HG02938 (cell line): ENCODE measurements at regions not wholly inside any gene's neighbourhood (a gene's known extent, or its start where the extent isn't known, plus 50 kb on each side); places are given as distances from the start of the nearest gene placed in this dataset.
"Not testable (repeated sequence)": the region's sequence is repeated elsewhere in the genome, so short reads cannot be mapped to it uniquely, and the experiment has no call there.

ENCODE experiments used
- ATAC-seq: cut with Tn5 transposase; IDR thresholded peaks from one replicate; pipeline ENCODE4 v1.9.1; 2021; ENCODE audit warnings: mild to moderate bottlenecking, moderate library complexity; ENCODE audit not compliant: unreplicated experiment

DNA sequence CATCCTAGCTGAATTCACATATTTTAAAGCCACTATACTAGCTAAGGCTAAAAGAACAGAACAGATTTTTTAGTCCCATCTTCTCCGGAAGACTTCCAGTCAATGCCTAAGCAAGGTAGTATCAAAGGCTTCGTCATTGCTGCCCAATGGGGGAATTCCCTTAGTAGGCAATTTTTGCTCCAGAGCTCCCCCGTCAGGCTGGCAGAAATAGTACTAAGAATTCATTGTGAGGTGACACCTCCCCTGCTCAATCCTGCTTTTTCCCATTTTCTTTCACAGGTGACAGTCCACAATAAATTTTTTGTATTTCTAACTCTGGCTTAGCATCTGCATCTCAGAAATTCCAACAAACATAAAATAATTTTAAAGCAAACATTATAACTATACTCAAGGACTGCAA, 52.8 kb upstream of the SRSF6 start:
- ATAC-seq, result no peak

DNA sequence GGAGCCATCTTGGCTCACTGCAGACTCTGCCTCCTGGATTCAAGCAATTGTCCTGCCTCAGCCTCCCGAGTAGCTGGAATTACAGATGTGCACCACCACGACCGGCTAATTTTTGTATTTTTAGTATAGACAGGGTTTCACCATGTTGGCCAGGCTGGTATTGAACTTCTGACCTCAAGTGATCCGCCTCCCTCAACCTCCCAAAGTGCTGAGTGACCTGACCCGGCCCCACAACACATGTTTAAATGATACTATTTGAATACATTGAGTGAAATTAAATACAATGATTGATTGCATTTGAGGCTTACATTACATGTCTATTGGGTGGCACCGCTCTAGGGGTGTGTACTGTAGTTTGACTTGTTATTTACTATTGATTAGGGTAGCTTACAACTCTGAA, 56.8 kb upstream of the SRSF6 start:
- not testable (repeated sequence) for ATAC-seq

DNA sequence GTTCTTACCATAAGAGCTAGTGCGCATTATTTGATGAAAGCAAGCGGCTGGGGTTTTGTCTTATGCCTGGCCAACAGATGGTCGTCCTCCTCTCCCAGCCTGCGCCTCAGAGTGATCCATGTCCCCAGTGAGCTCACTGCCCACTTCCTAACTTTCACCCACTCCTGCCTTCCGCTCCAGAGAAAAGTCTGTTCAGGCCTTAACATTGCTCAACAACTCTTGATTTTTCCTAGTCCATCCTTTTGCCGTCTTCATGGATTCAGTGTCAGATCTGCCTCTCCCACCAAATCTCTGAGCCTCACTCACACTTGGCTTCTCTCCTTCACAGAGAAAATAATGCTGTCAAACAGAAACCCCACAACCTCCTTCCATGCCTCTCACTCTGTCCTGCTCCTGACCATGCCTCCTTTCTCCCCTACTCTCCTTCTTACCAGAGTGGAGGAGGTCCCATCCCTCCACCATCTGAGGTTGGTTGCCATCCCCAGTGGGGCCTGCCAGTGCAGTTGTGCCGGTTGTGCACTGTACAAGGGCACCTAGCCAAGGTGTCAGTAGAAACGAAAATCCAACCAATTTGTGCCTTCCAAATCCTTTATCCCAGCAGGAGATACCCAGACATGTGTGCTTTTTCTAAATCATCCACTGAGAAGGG, 58.9 kb upstream of the SRSF6 start:
- ATAC-seq, result no peak

DNA sequence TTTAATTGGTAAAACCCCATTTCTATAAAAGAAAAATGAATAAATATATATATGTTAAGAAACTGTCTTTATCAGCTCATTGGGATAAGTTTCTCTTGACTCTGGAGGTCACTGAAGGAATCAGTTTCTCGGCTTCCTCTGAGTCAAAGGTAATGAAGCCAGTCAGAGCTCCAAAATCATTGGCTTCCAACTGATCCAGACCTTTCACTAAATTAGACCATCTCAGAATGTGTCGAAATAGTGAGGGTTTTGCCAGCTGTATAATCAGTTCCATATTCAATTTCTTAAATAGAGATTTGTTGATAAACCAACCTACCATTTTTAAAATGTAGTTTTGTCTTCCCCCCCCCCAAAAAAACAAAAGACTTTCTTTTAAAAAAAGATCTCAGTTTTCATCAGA, 60.5 kb upstream of the SRSF6 start:
- no peak for ATAC-seq

DNA sequence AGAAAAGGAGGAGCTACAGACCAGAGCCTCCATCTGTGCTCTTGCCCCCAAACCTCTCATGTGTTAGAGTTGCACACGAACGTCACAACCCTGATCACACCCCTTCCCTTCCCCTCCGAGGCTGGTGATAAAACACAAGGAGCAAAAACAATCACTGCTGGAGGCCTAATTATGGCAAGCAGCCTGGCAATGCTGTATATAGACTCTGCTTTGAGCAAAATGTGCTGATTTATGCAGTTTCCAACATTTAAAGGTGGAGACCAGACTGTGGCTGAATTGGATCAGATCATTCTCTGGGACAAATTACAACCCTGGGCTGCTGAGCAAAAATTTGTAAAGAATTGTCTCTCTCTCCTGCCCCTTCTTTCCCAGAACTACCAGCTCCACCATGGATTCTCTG, 64.6 kb upstream of the SRSF6 start:
- no peak for ATAC-seq

DNA sequence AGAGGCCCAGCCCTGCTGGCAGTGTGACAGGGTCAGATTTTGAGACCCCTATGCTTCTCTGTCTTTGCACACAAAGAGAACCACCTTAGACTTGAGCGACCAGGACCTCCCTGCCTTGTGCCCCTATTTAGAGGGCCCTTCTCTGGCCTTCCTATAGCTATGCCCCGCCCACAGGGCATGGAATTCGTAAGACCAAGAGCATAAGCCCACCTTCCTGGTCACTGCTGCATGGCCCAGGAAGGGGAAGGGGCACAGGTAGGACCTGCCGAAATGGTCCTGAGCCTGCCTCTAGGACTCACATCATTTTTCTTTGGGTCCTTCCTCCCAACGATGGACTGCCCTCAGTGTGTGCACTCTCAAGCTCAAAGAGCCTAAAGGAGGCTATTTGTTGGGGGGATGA, 65.1 kb upstream of the SRSF6 start:
- no peak for ATAC-seq

DNA sequence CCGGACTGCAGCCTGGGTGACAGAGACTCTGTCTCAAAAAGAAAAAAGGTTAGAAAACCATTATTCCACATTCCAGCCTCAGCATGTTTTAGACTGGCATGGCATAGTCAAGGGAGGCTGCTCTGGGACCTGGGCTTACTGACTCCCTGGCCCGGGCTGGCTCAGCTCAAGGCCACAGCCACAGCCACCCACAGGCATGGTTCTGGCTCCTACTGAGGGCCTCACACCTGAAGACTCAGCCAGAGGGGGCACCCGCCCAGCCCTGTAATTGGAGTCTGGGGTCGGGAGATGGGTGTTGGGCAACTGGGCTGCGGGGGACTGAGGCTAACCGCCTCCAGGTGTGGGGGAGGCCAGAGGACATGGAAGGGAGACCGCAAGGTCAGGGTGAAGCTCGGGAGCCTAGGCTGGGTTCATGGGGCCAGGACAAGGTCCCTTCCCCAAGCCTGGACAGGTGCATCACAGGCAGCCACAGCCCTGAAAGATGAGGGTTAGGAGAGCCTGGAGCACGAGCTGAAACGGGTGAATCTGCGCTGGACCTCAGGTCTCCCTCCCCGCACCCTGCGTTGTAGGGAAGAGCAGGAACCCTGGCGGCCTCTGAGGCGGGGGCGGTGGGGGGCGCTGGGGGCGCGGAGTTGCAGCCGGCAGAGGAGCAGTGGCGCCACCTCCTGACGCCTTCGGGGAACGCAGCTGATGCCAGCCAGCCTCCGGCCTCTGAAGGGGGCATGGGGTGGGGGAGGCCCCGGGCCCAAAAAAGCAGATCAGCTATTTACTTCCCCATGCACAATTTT, 67.7 kb upstream of the SRSF6 start:
- ATAC-seq, result no peak

DNA sequence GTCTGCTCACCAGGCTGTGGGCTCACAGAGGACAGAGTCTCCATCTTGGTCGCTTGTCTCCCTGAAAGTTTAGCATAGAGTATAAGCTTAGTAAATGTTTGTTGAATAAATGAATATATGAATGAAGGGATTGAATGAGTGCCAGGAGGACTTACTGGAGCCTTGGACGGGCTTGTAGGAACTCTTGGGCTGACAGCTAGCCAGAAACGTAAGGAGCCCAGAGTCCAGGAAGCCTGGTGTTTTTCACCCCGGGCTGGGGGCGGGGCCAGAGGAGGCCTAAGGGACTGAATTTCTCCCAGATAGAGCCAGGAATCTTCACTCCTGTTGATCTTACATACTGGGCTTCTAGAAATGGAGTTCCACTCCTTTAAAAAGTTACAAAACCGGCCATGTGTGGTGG, 68.5 kb upstream of the SRSF6 start:
- ATAC-seq, result no peak

DNA sequence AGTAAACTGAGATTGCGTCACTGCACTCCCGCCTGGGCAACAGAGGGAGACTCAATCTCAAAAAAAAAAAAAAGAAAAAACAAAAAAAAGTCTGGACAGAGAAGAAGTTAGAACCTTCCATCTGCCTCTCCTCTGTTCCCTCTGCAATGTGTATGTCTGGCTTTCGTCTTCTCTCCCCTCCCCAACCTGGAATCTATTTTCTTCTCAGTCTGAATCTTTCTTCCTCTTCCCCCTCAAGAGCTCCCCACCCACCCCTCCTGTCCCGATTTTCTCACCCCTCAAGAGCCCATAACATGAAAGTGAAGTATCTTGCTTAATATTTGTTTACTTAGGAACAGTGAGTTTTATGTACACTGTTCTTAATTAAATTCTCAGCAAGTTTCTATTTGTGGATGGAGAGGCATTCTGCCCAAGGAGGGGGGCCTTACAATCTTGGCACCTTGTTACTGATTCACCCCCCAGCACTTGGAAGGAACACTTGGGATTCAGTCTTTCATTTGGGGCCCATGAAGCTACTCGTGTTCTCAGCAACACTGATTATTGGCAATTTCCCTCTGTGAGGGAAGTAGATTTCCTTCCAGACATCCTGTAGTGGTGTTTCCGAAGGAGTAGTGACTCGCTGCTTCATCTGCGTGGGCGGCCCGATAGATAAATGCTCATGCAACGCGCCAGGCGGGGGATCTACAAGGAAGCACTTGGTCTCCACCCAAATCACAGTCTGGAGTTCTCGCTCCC, 69.3 kb upstream of the SRSF6 start:
- ATAC-seq, result no peak

DNA sequence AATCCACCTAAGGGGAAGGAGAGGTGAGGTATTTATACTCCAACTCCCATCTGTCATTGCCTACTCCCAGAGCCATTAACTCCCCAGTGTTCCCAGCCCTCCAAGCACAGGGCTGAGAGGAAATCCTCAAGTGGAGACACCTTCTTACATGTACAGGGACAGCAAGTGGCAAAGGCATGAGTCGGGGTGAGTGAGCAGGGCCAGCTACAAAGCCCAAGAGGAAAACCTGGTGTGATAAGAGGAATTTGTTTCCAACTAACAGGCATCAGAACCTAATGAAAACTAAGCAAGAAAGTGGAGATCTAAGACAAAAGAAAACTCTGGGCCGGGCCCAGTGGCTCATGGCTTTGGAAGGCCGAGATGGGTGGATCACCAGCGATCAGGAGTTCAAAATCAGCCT, 70.0 kb upstream of the SRSF6 start:
- no peak for ATAC-seq

DNA sequence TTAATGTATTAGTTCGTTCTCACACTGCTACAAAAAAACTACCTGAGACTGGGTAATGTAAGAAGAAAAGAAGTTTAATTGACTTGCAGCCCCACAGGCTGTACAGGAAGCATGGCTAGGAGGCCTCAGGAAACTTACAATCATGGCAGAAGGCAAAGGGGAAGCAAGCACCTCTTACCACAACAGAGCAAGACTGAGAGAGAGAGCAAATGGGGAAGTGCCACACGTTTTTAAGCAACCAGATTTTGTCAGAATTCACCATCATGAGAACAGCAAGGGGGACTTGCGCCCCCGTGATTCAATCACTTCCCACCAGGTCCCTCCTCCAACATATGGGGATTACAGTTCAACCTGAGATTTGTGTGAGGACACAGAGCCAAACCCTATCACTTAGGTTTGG, 70.8 kb upstream of the SRSF6 start:
- ATAC-seq, result no peak

DNA sequence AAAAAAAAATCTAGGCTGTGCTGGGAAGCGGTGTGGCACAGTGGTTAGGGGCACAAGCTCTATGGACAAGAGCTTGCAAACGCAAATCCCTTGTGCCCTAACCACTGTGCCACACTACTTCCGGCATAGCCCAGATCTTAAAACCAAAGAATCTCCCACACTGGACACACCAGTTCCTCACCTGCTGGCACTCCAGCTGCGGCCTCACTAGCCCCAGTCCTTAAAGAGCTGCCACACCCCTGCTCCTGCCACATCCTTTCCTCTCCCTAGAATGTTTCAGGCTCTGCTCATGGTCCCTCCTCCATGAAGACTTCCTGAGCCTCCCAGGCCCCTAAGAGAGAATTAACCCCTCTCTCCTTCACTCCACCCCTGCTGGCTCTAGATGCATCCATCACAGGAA, 71.8 kb upstream of the SRSF6 start:
- no peak for ATAC-seq

DNA sequence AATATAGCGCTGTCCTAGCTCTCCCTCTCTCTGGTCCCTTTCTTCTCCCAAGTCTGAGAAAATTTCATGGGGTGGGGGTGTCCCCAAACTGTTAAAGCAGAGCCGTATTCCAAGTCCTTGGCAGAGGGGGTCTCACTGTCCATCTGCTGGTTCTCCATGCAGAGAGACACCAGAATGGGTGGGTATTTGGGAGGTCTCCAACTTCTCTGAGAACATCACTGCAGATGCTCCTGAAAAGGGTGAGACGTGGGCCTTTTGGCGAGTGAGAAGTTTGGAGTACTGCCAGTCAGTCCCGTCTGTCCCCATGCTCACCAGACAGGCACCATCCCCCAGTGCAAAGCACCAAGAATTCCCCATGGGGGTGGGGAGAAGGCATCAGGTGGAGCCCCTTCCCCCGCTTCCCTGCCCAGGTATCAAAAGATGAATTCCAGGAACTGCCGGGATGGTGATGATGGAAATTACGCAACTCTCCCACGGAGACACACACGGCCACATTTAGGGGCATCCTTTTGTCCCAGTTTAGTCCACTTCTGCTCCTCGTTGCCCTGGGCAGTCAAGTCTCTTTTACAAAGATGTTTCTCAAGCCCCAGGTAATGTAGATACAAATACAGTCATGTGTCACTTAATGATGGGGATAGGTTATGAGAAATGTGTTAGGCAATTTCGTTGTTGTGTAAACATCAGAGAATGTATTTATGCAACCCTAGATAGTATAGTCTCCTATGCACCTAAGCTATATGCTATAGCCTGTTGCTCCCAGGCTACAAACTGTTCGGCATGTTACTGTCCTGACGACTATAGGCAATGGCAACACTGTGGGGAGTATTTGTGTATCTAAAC, 73.4 kb upstream of the SRSF6 start:
- no peak for ATAC-seq

DNA sequence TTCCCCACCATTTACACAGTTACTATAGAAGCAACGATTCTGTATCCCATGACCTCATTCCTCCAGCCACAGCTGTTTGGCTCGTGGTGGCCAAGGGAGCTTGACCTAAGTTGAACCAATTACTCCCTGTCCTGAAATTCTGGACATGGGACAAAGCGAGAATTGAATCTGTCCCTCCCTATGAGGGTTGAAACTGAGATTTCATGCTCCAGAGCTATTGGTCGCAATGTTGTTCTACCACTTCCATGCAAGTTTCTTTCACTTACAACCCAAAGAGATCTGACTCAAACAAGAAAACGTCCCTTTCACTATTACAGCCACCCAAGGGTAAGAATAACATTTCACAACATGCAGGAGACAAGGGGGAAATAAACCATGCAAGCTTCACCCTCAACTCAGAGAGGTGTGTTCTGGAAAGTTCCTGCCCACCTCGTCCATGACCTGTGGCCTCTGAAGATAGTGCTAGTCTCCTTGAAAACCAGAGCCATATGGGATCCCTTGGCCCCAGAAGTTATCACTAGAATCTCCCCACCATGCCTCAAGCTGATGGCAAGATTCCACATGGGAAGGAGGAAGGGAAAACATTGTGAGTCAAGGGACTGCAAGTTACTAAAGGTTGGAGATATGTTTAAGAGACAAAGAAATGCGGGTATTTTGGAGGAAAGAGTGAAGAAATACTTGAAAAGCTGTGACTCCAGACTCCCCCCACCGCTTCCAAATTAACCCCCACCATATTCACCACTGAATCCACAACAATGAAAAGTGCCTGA, 74.5 kb upstream of the SRSF6 start:
- peak; percentile 76 for ATAC-seq

DNA sequence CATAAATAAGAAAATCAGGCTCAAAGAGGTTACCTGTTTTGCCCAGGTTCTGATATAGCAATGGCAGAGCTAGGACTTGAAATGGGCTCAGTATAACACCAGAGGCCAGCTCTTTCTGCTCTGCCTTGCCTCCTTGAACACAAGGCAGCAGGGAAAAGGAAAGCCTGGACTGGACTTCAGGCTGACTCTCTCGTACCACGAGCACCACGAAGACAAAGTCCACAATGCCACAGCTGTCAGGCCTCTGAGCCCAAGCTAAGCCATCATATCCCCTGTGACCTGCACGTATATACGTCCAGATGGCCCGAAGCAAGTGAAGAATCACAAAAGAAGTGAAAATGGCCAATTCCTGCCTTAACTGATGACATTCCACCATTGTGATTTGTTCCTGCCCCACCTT, 75.6 kb upstream of the SRSF6 start:
- ATAC-seq, result not testable (repeated sequence)

DNA sequence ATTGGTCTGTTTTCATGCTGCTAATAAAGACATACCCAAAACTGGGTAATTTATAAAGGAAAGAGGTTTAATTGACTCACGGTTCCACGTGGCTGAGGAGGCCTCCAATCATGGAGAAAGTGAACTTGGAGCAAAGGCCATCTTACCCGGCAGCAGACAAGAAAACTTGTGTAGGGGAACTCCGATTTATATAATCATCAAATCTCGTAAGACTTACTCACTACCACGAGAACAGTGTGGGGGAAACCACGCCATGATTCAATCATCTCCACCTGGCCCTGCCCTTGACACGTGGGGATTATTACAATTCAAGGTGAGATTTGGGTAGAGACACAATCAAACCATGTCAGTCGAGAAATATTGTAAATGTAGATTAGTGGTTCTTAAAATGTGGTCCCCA, 76.2 kb upstream of the SRSF6 start:
- not testable (repeated sequence) for ATAC-seq

DNA sequence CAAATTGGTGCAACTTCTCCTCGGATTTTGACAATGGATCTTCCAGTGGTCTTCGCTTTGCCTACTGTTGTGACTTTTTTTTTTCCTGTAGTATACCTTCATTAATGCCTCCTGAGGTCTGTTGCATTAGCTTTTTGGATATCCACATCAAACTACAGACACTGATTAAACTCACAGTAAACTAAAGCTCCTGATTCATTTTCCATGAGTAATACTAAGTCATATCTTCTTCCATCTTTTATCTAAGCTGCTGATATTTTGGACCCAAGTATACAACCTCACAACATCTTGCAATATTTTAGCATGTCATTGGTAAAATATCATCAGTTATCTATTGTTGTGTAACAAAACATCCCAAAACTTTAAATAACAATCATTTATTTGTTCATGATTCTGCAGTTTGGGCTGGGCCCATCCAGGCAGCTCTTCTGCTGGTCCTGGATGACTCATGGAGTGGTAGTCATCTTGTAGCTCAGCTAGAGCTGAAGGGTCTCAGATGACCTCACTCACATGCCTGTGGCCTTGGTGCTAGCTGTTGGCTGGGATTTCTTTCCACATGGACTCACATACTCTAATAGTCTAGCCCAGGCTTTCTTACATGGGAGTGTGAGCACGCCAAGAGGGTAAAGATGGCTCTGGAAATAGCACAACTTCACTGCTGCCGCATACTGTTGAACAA, 78.3 kb upstream of the SRSF6 start:
- ATAC-seq, result no peak

DNA sequence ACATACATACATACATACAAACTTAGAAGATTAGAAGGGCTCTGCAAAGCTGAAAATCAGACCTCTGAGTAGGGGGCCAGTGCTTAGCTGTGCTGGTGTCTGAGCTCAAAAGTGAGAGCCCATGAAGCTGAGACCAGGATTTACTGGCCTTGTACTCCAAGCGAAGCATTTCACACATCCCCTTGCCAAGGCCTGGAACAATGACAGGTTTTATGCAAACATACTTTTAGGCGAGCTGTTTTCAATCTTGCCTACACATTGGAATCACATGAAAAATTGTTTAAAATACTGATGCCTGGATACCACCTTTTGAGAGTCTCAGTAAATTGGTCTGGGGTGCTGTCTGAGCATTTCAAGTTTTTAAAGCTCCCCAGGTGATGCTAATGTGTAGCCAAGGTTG, 80.9 kb upstream of the SRSF6 start:
- no peak for ATAC-seq

DNA sequence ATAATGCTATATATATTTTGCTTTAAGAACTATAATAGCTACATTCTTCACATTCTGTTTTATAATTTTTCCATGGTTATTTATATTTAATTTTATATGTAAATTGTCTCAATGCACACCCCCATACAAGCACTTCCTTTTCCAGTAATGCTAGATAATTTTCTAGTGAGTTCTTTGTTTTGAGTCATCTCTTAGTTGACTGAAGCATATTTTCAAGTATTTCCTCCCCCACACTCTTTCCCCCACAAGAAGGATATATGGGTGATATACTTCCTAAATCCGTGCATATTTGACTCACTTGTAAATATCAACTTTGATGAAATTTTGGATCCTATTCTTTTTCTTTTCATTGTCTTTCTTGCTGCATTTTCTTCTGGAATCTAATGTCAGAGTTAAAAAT, 82.1 kb upstream of the SRSF6 start:
- no peak for ATAC-seq

DNA sequence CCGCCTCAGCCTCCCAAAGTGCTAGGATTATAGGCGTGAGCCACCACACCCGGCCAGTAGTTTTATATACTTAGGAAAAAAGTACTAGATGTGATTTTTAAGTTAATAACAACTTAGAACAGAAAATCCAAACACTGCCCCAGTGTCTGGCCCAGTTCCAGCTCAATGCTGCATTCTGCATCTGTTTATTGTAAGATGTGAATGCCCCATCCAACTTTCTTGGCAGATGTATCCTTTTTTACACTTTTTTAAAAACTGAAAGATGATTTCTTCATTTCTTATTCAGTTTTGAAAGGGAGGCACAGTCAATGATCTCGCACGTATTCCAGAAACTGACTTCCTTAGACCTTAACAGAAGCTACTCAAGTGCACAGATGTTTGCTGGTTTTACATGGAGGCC, 85.6 kb upstream of the SRSF6 start:
- no peak for ATAC-seq
